SK-N-SH treated with all-trans-retinoic acid at 6 μM for 48 hours (cell line): ENCODE measurements at regions not wholly inside any gene's neighbourhood (a gene's known extent, or its start where the extent isn't known, plus 50 kb on each side); places are given as distances from the start of the nearest gene placed in this dataset.

Source experiments
- ATAC-seq: fragments of 200-7000 bp; cut with Tn5 transposase; 3 replicates; pipeline ENCODE4 v1.9.1; 2020; ENCODE audit warnings: mild to moderate bottlenecking, moderate library complexity
- ARNTL ChIP-seq: fragments of 450-650 bp; formaldehyde crosslinking; IDR thresholded peaks from 2 replicates; pipeline ENCODE4 v1.5.0; 2020; ENCODE audit warnings: low read depth, mild to moderate bottlenecking, moderate library complexity, borderline replicate concordance
- CREB5 ChIP-seq: fragments of 250-450 bp; sonication (Bioruptor Pico); IDR thresholded peaks from 2 replicates; pipeline ENCODE4 v1.5.1; 2020; ENCODE audit warnings: low read depth, mild to moderate bottlenecking, moderate library complexity
- CSDC2 ChIP-seq: fragments of 250-450 bp; sonication (Bioruptor Pico); IDR thresholded peaks from 2 replicates; pipeline ENCODE4 v1.5.0; 2020; ENCODE audit warnings: mild to moderate bottlenecking, moderate library complexity
- CSRNP3 ChIP-seq: fragments of 250-450 bp; sonication (Bioruptor Pico); IDR thresholded peaks from 2 replicates; pipeline ENCODE4 v1.5.1; 2021; ENCODE audit warnings: mild to moderate bottlenecking, moderate library complexity
- ESRRG ChIP-seq: fragments of 250-450 bp; sonication (Bioruptor Pico); IDR thresholded peaks from 2 replicates; pipeline ENCODE4 v1.6.1; 2021; ENCODE audit warnings: mild to moderate bottlenecking
- ISL1 ChIP-seq: fragments of 250-450 bp; sonication (Bioruptor Pico); IDR thresholded peaks from 2 replicates; pipeline ENCODE4 v2.1.2; 2022; ENCODE audit warnings: mild to moderate bottlenecking, moderate library complexity
- OSR1 ChIP-seq: fragments of 250-450 bp; sonication (Bioruptor Pico); IDR thresholded peaks from 2 replicates; pipeline ENCODE4 v1.8.0; 2022; ENCODE audit warnings: moderate library complexity, mild to moderate bottlenecking, inconsistent platforms
- PATZ1 ChIP-seq: fragments of 250-450 bp; sonication (Bioruptor Pico); IDR thresholded peaks from 2 replicates; pipeline ENCODE4 v1.8.0; 2020; ENCODE audit warnings: mild to moderate bottlenecking, moderate library complexity, borderline replicate concordance
- POU6F1 ChIP-seq: fragments of 250-450 bp; sonication (Bioruptor Pico); IDR thresholded peaks from 2 replicates; pipeline ENCODE4 v1.8.0; 2021; ENCODE audit warnings: low read depth, mild to moderate bottlenecking, moderate library complexity, borderline replicate concordance
- PPARA ChIP-seq: fragments of 250-450 bp; sonication (Bioruptor Pico); IDR thresholded peaks from 2 replicates; pipeline ENCODE4 v1.5.0; 2020; ENCODE audit warnings: mild to moderate bottlenecking, borderline replicate concordance
- RARB ChIP-seq: fragments of 250-450 bp; sonication (Bioruptor Pico); IDR thresholded peaks from 2 replicates; pipeline ENCODE4 v1.8.0; 2021; ENCODE audit warnings: mild to moderate bottlenecking, moderate library complexity
- TCF4 ChIP-seq: fragments of 250-450 bp; sonication (Bioruptor Pico); IDR thresholded peaks from 2 replicates; pipeline ENCODE4 v1.8.0; 2021; ENCODE audit warnings: mild to moderate bottlenecking, moderate library complexity, borderline replicate concordance
- TOX ChIP-seq: fragments of 250-450 bp; sonication (Bioruptor Pico); IDR thresholded peaks from 2 replicates; pipeline ENCODE4 v1.8.0; 2021; ENCODE audit warnings: mild to moderate bottlenecking, moderate library complexity, borderline replicate concordance
- TSHZ2 ChIP-seq: fragments of 250-450 bp; sonication (Bioruptor Pico); IDR thresholded peaks from 2 replicates; pipeline ENCODE4 v1.5.0; 2020; ENCODE audit warnings: mild to moderate bottlenecking, moderate library complexity
- ZC3H10 ChIP-seq: fragments of 250-450 bp; sonication (Bioruptor Pico); IDR thresholded peaks from 2 replicates; pipeline ENCODE4 v1.5.1; 2021; ENCODE audit warnings: mild to moderate bottlenecking, moderate library complexity
- ZFP3 ChIP-seq: fragments of 250-450 bp; sonication (Bioruptor Pico); IDR thresholded peaks from 2 replicates; pipeline ENCODE4 v1.5.0; 2020; ENCODE audit warnings: mild to moderate bottlenecking, moderate library complexity
- ZFP30 ChIP-seq: fragments of 450-650 bp; formaldehyde crosslinking; IDR thresholded peaks from 2 replicates; pipeline ENCODE4 v1.5.0; 2022; ENCODE audit warnings: mild to moderate bottlenecking, moderate library complexity
- ZNF565 ChIP-seq: fragments of 450-650 bp; formaldehyde crosslinking; conservative IDR thresholded peaks from 2 replicates; pipeline ENCODE4 v1.5.0; 2020; ENCODE audit warnings: low read depth, mild to moderate bottlenecking, moderate library complexity
- ZNF70 ChIP-seq: fragments of 450-650 bp; formaldehyde crosslinking; IDR thresholded peaks from 2 replicates; pipeline ENCODE4 v1.5.0; 2020; ENCODE audit warnings: mild to moderate bottlenecking, moderate library complexity

GRCh38 chr9:85172001-85172978 is 502.8 kb downstream of the NTRK2 start (continued):
- TF ChIP-seq PPARA (CRISPR knock-in tag) (no peak), RARB (CRISPR knock-in tag) (no peak), POU6F1 (CRISPR knock-in tag) (no peak)

- ATAC-seq = no peak
- no peak for TF ChIP-seq ZFP30
- TF ChIP-seq TOX (CRISPR knock-in tag) = no peak
- TF ChIP-seq CSDC2 (CRISPR knock-in tag) = no peak
- TF ChIP-seq ISL1 (CRISPR knock-in tag) = no peak
- no peak for TF ChIP-seq PATZ1 (CRISPR knock-in tag)
- no peak for TF ChIP-seq ZNF565 (CRISPR knock-in tag)
- no peak for TF ChIP-seq TCF4 (CRISPR knock-in tag)
- TF ChIP-seq ZC3H10 = no peak
- TF ChIP-seq ZNF70 (CRISPR knock-in tag) = no peak
- no peak for TF ChIP-seq OSR1 (CRISPR knock-in tag)
- no peak for TF ChIP-seq CSRNP3 (CRISPR knock-in tag)
- no peak for TF ChIP-seq ESRRG (CRISPR knock-in tag)
- TF ChIP-seq CREB5 (CRISPR knock-in tag) = no peak
- TF ChIP-seq PPARA (CRISPR knock-in tag) = no peak
- no peak for TF ChIP-seq ZFP3
- TF ChIP-seq RARB (CRISPR knock-in tag) = no peak
- TF ChIP-seq, all 23 proteins: peak for 0
Measured at GRCh38 chr9:85171163-85171562, 501.6 kb downstream of the NTRK2 start.

- no peak for TF ChIP-seq CREB5 (CRISPR knock-in tag)
- no peak for TF ChIP-seq ARNTL (CRISPR knock-in tag)
- TF ChIP-seq ZFP3 = no peak
- TF ChIP-seq TSHZ2 (CRISPR knock-in tag) = no peak
- no peak for ATAC-seq
Measured at GRCh38 chr9:85168412-85168811, 498.9 kb downstream of the NTRK2 start.
